HEK293 (cell line): ENCODE measurements at regions not wholly inside any gene's neighbourhood (a gene's known extent, or its start where the extent isn't known, plus 50 kb on each side); places are given as distances from the start of the nearest gene placed in this dataset.

Source experiments
- CTCF ChIP-seq: fragments of 450-650 bp; formaldehyde crosslinking; IDR thresholded peaks from 2 replicates; pipeline ENCODE4 v1.5.1; 2016; ENCODE audit warnings: missing biosample characterization, missing genetic modification characterization
- TF ChIP-seq, protein P1 (sequence below): fragments of 450-650 bp; formaldehyde crosslinking; IDR thresholded peaks from 2 replicates; pipeline ENCODE4 v1.5.1; 2017; ENCODE audit warnings: missing biosample characterization, missing genetic modification characterization

GRCh38 chr13:97076898-97077297 is 82.6 kb upstream of the OXGR1 start:
- TF ChIP-seq CTCF (tag by site-specific recombination) = no peak
- TF ChIP-seq, protein P1, sequence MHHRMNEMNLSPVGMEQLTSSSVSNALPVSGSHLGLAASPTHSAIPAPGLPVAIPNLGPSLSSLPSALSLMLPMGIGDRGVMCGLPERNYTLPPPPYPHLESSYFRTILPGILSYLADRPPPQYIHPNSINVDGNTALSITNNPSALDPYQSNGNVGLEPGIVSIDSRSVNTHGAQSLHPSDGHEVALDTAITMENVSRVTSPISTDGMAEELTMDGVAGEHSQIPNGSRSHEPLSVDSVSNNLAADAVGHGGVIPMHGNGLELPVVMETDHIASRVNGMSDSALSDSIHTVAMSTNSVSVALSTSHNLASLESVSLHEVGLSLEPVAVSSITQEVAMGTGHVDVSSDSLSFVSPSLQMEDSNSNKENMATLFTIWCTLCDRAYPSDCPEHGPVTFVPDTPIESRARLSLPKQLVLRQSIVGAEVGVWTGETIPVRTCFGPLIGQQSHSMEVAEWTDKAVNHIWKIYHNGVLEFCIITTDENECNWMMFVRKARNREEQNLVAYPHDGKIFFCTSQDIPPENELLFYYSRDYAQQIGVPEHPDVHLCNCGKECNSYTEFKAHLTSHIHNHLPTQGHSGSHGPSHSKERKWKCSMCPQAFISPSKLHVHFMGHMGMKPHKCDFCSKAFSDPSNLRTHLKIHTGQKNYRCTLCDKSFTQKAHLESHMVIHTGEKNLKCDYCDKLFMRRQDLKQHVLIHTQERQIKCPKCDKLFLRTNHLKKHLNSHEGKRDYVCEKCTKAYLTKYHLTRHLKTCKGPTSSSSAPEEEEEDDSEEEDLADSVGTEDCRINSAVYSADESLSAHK (tag by site-specific recombination) = no peak
